Astrocyte of the cerebellum (primary cell): ENCODE measurements at regions not wholly inside any gene's neighbourhood (a gene's known extent, or its start where the extent isn't known, plus 50 kb on each side); places are given as distances from the start of the nearest gene placed in this dataset.

ENCODE experiments used
- DNase-seq: peaks from one replicate; pipeline ENCODE4 v3.0.0-alpha.2; 2011; ENCODE audit warnings: low read depth
- H3K4me3 ChIP-seq: 2 replicates; pipeline ENCODE4 v1.5.1; 2011; ENCODE audit warnings: mild to moderate bottlenecking, low read depth, low read length, moderate library complexity
- CTCF ChIP-seq: IDR thresholded peaks from 2 replicates; pipeline ENCODE4 v1.5.1; 2012; ENCODE audit warnings: low read length, low read depth, moderate library complexity, mild to moderate bottlenecking; ENCODE audit errors: missing control alignments
- in situ Hi-C: cut with HindIII; loops from 2 replicates; pipeline ENCODE4 v1.10.0; 2017; ENCODE audit warnings: low sequenced_read_pairs

GRCh38 chr16:35642322-35642835, 2183.0 kb downstream of the TP53TG3F start:
- in situ Hi-C loops = no loop called here
- H3K4me3 ChIP-seq = no peak overlapping the region
- no peak for TF ChIP-seq CTCF
- DNase-seq = no peak

- no peak for TF ChIP-seq CTCF
- no peak overlapping the region for H3K4me3 ChIP-seq
- in situ Hi-C loops = no loop called here
- DNase-seq = no peak
Measured at GRCh38 chr16:35651841-35652240, 2192.4 kb downstream of the TP53TG3F start.

DNA sequence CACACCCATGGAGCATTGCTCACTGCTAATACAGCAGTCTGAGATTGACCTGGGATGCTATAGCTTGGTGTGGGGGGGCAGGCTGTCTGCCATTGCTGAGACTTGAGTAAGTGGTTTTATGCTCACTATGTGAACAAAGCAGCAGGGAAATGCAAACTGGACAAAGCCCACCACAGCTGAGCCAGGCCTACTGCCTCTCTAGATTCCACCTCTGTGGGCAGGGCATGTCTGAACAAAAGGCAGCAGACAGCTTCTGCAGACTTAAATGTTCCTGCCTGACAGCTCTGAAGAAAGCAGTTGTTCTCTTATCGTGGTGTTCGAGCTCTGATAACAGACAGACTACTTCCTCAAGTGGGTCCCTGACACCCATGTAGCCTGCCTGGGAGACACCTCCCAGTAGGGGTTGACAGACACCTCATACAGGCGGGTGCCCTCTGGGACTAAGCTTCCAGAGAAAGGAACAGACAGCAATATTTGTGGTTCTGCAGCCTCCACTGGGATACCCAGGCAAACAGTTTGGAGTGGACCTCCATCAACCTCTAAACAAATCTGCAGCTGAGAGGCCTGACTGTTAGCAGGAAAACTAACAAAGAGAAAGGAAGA, 2204.8 kb downstream of the TP53TG3F start:
- no peak for DNase-seq
- no peak overlapping the region for H3K4me3 ChIP-seq
- in situ Hi-C loops = no loop called here
- TF ChIP-seq CTCF = no peak

DNA sequence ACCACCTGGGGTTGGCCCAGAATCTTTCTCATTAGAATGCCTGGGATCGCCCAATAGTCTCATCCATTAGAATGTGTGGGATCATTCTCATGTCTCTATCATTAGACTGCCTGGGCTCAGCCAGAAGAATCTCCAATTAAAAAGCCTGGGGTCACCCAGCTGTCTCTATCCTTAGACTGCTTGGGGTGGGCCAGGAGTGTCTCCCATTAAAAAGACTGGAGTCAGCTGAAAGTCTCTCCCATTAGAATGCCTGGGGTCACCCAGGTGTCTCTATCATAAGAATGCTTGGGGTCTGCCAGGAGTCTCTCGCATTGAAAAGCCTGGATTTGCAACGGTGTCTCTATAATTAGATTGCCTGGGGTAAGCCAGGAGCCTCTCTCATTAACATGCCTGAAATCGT, 2225.7 kb downstream of the TP53TG3F start:
- no peak for DNase-seq
- no peak for TF ChIP-seq CTCF
- in situ Hi-C loops = no loop called here
- no peak overlapping the region for H3K4me3 ChIP-seq

GRCh38 chr16:35686595-35686994, 2227.2 kb downstream of the TP53TG3F start:
- in situ Hi-C loops = no loop called here
- TF ChIP-seq CTCF = no peak
- H3K4me3 ChIP-seq = no peak overlapping the region
- DNase-seq = no peak

- in situ Hi-C loops = no loop called here
- no peak for DNase-seq
- no peak overlapping the region for H3K4me3 ChIP-seq
- TF ChIP-seq CTCF = no peak
Measured at GRCh38 chr16:35687071-35687470, 2227.7 kb downstream of the TP53TG3F start.
